Mucosa of rectum (tissue), 2 donors: ENCODE measurements at regions not wholly inside any gene's neighbourhood (a gene's known extent, or its start where the extent isn't known, plus 50 kb on each side); places are given as distances from the start of the nearest gene placed in this dataset.

ENCODE experiments used
- H3K27ac ChIP-seq, 2 donors: one replicate each; pipeline ENCODE4 v1.7.0; 2013; ENCODE audit warnings: inconsistent platforms in 2 of 2, low read depth in 2 of 2, low read length in 2 of 2
- H3K27me3 ChIP-seq, 2 donors: one replicate each; pipeline ENCODE4 v1.7.0; 2013; ENCODE audit warnings: low read length in 2 of 2; ENCODE audit not compliant: control insufficient read depth in 2 of 2, insufficient read depth in 2 of 2
- H3K36me3 ChIP-seq, 2 donors: one replicate each; pipeline ENCODE4 v1.7.0; 2013; ENCODE audit warnings: low read length in 2 of 2; ENCODE audit not compliant: control insufficient read depth in 2 of 2, insufficient read depth in 2 of 2
- H3K4me1 ChIP-seq, 2 donors: one replicate each; pipeline ENCODE4 v1.7.0; 2013; ENCODE audit warnings: low read length in 2 of 2, mild to moderate bottlenecking in 1 of 2; ENCODE audit not compliant: control insufficient read depth in 2 of 2, insufficient read depth in 2 of 2
- H3K4me3 ChIP-seq, 2 donors: one replicate each; pipeline ENCODE4 v1.7.0; 2013; ENCODE audit warnings: low read length in 2 of 2
- H3K9ac ChIP-seq, 2 donors: one replicate each; pipeline ENCODE4 v1.7.0; 2013; ENCODE audit warnings: low read length in 2 of 2, low read depth in 1 of 2, mild to moderate bottlenecking in 1 of 2
- H3K9me3 ChIP-seq, 2 donors: one replicate each; pipeline ENCODE4 v1.7.0; 2013; ENCODE audit warnings: low read length in 2 of 2; ENCODE audit not compliant: control insufficient read depth in 2 of 2
- donor health status: healthy.
- donor health status: Normal muscosa, but diverticular disease.

- Histone ChIP-seq H3K4me1 (no peaks in the 10 kb centered on the region), H3K9me3 (no peaks in the 10 kb centered on the region), H3K9ac (no peak overlapping the region), H3K27me3 (no peaks in the 10 kb centered on the region), H3K36me3 (no peaks in the 10 kb centered on the region), H3K27ac (no peak overlapping the region), H3K4me3 (no peak overlapping the region)
Measured at GRCh38 chr1:238647877-238648276, 738.5 kb upstream of the CHRM3 start.

GRCh38 chr1:238642231-238642630 is 744.1 kb upstream of the CHRM3 start:
- Histone ChIP-seq H3K27ac (no peak overlapping the region), H3K27me3 (no peaks in the 10 kb centered on the region), H3K9me3 (no peaks in the 10 kb centered on the region), H3K4me1 (no peaks in the 10 kb centered on the region), H3K36me3 (no peaks in the 10 kb centered on the region), H3K4me3 (no peak overlapping the region), H3K9ac (no peak overlapping the region)

DNA sequence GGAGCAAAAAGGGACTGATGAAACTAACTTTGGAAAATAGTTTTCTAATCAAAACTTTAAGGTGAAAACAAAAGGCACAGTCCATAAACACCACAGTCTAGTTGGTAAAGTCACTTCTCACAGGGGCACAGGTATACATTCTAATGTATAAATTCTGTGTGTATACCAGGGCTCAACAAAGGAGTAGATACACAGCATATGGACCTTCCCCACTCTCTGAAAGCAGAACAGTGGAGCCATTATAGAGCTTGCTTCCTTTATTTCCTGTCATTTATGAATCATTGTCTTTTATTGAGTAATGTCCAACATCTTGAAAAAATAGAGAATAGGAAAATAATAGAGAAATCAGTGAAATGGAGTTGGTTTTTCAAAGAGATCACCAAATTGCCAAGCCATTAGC is 746.5 kb upstream of the CHRM3 start:
- no peak overlapping the region for H3K9ac ChIP-seq
- H3K27me3 ChIP-seq, result no peaks in the 10 kb centered on the region
- H3K36me3 ChIP-seq, result no peaks in the 10 kb centered on the region
- H3K4me1 ChIP-seq, result no peaks in the 10 kb centered on the region
- no peaks in the 10 kb centered on the region for H3K9me3 ChIP-seq
- no peak overlapping the region for H3K4me3 ChIP-seq
- no peak overlapping the region for H3K27ac ChIP-seq

DNA sequence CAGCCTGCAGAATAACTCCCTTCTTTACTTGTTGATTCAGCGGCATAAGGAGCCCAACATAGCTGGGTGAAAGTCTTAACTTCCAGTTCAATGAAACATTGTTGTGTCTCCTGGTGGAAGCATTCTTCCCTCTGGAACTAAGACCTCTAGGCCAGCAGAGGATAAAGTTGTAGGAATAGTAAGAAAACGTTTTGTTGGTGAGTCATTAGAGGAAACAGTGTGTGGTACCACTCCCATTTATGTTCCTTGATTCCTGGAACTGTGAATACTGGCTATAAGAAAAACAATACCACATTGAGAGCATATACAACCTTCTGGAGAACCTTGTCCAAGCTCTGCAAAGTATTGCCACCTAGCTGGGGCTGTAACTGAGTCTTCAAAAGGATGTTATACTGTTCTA is 737.4 kb upstream of the ZP4 start:
- Histone ChIP-seq H3K36me3 (no peaks in the 10 kb centered on the region), H3K27me3 (no peaks in the 10 kb centered on the region), H3K9ac (no peak overlapping the region), H3K27ac (no peak overlapping the region), H3K4me3 (no peak overlapping the region), H3K4me1 (no peaks in the 10 kb centered on the region), H3K9me3 (no peaks in the 10 kb centered on the region)

DNA sequence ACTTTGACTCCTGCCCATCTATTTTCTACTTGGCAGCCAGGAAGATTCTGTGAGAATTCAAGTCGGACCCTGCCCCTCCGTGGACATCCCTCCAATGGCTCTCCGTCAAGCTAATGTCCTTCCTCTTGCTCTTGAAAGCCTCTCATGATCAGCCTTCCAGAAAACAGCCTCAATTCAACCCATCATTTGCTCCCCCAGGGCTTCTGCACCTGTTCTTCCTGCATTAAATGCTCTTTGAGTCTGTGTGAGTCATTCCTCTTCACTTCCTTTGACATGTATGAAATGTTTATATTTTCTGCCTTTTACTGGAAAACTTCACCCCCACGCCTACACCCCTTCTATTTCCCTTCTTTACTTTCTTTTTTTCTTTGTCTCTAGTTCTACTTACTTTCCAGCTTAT is 734.1 kb upstream of the ZP4 start:
- H3K4me1 ChIP-seq, result no peaks in the 10 kb centered on the region
- H3K9me3 ChIP-seq, result no peaks in the 10 kb centered on the region
- H3K9ac ChIP-seq, result no peak overlapping the region
- no peak overlapping the region for H3K4me3 ChIP-seq
- no peak overlapping the region for H3K27ac ChIP-seq
- no peaks in the 10 kb centered on the region for H3K36me3 ChIP-seq
- H3K27me3 ChIP-seq, result no peaks in the 10 kb centered on the region

GRCh38 chr1:238621405-238621804 is 730.7 kb upstream of the ZP4 start:
- H3K36me3 ChIP-seq, result no peaks in the 10 kb centered on the region
- no peak overlapping the region for H3K27ac ChIP-seq
- H3K27me3 ChIP-seq, result no peaks in the 10 kb centered on the region
- no peak overlapping the region for H3K9ac ChIP-seq
- no peaks in the 10 kb centered on the region for H3K4me1 ChIP-seq
- no peaks in the 10 kb centered on the region for H3K9me3 ChIP-seq
- no peak overlapping the region for H3K4me3 ChIP-seq

DNA sequence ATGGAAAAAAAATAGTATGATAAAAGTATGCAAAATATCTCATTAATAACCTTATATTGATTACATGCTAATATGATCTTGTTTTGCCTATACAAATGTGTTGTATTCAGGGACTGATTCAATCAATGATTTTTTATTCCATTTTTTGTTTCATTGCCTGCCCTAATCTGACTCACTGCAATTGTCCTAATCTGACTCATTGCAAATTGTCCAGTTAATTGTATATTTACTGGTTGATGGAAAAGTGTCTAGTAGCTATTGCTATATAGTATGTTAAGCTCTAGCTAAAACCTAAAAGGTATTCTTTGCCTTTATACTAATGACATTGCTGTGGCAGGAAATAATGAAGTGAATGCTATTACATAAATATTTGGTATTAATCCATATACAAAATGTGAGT is 728.9 kb upstream of the ZP4 start:
- no peak overlapping the region for H3K9ac ChIP-seq

GRCh38 chr1:238611406-238611805 is 720.7 kb upstream of the ZP4 start:
- H3K27ac ChIP-seq, result no peak overlapping the region
- H3K9ac ChIP-seq, result no peak overlapping the region
- no peak overlapping the region for H3K4me3 ChIP-seq
- H3K9me3 ChIP-seq, result no peaks in the 10 kb centered on the region
- H3K36me3 ChIP-seq, result no peaks in the 10 kb centered on the region
- H3K4me1 ChIP-seq, result no peaks in the 10 kb centered on the region
- H3K27me3 ChIP-seq, result no peaks in the 10 kb centered on the region

More for the DNA sequence above, 728.9 kb upstream of the ZP4 start:
- no peak overlapping the region for H3K4me3 ChIP-seq
- no peaks in the 10 kb centered on the region for H3K27me3 ChIP-seq
- no peaks in the 10 kb centered on the region for H3K9me3 ChIP-seq
- H3K36me3 ChIP-seq, result no peaks in the 10 kb centered on the region
- no peaks in the 10 kb centered on the region for H3K4me1 ChIP-seq
- H3K27ac ChIP-seq, result no peak overlapping the region

GRCh38 chr1:238608144-238608543 is 717.4 kb upstream of the ZP4 start:
- H3K4me1 ChIP-seq, result no peaks in the 10 kb centered on the region
- H3K27me3 ChIP-seq, result no peaks in the 10 kb centered on the region
- no peak overlapping the region for H3K27ac ChIP-seq
- H3K36me3 ChIP-seq, result no peaks in the 10 kb centered on the region
- H3K9ac ChIP-seq, result no peak overlapping the region
- no peak overlapping the region for H3K4me3 ChIP-seq
- no peaks in the 10 kb centered on the region for H3K9me3 ChIP-seq

GRCh38 chr1:238606896-238607295 is 716.2 kb upstream of the ZP4 start:
- Histone ChIP-seq H3K27me3 (no peaks in the 10 kb centered on the region), H3K36me3 (no peaks in the 10 kb centered on the region), H3K27ac (no peak overlapping the region), H3K4me3 (no peak overlapping the region), H3K9ac (no peak overlapping the region), H3K4me1 (no peaks in the 10 kb centered on the region), H3K9me3 (no peaks in the 10 kb centered on the region)

GRCh38 chr1:238606457-238606856 is 715.7 kb upstream of the ZP4 start:
- Histone ChIP-seq H3K9me3 (no peaks in the 10 kb centered on the region), H3K9ac (no peak overlapping the region), H3K4me1 (no peaks in the 10 kb centered on the region), H3K4me3 (no peak overlapping the region), H3K36me3 (no peaks in the 10 kb centered on the region), H3K27ac (no peak overlapping the region), H3K27me3 (no peaks in the 10 kb centered on the region)
